ENCODE measurements at regions not wholly inside any gene's neighbourhood (a gene's known extent, or its start where the extent isn't known, plus 50 kb on each side); places are given as distances from the start of the nearest gene placed in this dataset.
"Not testable (repeated sequence)": the region's sequence is repeated elsewhere in the genome, so short reads cannot be mapped to it uniquely, and the experiment has no call there.

DNA sequence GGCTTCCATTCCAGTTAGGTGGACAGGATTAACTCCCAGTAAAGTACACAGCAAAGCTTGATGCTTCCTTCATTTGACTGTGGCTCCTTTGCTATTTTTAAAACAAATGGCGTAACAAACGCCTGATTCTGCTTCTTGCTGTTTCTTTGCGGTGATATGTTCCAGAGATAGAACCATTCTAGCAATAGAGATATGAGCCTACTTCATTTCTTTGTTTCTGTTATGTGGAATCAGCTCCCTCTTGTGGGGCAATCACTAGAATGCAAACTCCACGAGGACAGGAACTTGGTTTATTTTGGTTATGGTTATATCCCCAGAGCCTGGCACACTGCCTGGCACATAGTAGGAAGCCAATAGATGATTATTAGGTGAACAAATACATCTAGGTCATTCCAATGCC is 122.6 kb upstream of the SLC6A11 start:
- Mint-ChIP-seq H3K4me3 (no peak overlapping the region), H3K36me3 (ENCODE audit: low read depth) (no peaks in the 10 kb centered on the region), H3K9me3 (no peaks in the 10 kb centered on the region), H3K27ac (no peak overlapping the region), H3K4me1 (no peaks in the 10 kb centered on the region), H3K27me3 (peaks cover 12% of the 10 kb centered on the region)
- ChIA-PET POLR2A (no interaction called here), CTCF (no interaction called here)
- no peak for DNase-seq

DNA sequence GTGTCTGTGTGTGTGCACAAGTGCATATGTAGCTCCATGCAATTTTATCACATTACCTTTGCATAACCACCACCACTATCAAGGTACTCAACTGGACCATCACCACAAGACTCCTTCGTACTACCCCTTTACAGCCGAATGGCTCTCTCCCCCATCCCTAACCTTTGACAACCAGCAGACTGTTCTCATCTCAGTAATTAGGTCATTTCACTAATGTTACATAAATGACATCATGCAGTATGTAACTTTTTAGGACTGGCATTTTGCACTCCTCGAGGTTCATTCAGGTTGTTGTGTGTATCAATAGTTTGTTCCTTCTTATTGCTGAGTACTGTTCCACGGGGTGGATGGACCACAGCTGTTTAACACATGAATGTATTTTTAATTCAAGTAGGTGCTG is 121.8 kb upstream of the SLC6A11 start:
- no peaks in the 10 kb centered on the region for H3K9me3 Mint-ChIP-seq
- POLR2A ChIA-PET = no interaction called here
- CTCF ChIA-PET = no interaction called here

DNA sequence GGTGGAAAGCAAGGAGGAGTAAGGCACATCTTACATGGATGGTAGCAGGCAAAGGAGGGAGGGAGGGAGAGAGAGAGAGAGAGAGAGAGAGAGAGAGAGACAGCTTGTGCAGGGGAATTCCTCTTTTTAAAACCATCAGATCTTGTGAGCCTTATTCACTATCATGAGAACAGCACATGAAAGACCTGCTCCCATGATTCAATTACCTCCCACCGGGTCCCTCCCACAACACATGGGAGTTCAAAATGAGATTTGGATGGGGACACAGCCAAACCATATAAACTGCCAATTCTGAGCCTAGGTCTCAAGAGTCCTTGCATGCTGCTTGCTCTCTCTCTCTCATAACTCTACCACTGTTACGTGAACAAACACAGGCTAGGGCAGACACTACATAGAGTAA is 120.8 kb upstream of the SLC6A11 start:
- H3K4me1 Mint-ChIP-seq; H3K27ac Mint-ChIP-seq; DNase-seq; H3K9me3 Mint-ChIP-seq; H3K4me3 Mint-ChIP-seq; POLR2A ChIA-PET; H3K36me3 Mint-ChIP-seq (ENCODE audit: low read depth): not testable (repeated sequence)
- CTCF ChIA-PET = interaction anchor here (0.7 kb wide), 1 partner anchor 690 kb away, joined by 3 read pairs; no protein-coding TSS in a partner anchor
- H3K27me3 Mint-ChIP-seq = peaks cover 22% of the 10 kb centered on the region

More for the DNA sequence above, 121.8 kb upstream of the SLC6A11 start:
- Mint-ChIP-seq H3K36me3 (ENCODE audit: low read depth) (no peaks in the 10 kb centered on the region), H3K4me3 (no peak overlapping the region), H3K4me1 (no peaks in the 10 kb centered on the region), H3K27ac (no peak overlapping the region), H3K27me3 (peaks cover 16% of the 10 kb centered on the region)
- DNase-seq = no peak

DNA sequence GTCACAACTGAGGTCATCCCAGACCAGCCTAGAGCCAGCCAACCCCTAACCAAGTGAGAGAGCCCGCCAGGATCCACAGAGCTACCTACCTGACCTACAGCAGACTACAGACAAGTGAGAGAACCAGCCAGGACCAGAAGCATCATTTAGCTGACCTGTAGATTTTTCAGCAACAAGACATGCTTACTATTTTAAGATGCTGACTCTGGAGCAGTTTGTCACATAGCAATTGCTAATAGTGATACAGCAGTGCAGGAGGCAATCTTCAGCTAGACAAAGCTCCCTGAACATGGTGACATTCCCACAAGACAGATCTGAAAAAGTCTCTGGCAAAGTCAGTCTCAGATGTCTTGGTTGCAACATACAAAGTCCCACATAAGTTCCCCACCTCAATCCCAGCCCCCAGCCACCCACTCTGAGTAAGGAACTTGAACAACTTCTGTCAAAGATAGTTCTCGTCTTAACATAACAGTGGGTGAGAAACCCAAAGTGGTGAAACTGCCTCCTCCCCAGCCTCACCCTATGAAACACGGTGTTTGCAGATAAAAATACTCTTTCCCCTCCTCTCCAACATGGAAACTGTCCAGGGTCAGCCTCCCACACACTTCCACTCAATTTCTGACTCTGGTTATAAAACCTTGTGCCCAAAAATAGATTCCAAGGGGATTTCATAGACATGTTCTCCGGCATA is 120.3 kb upstream of the SLC6A11 start:
- Mint-ChIP-seq H3K4me3 (no peak overlapping the region), H3K36me3 (ENCODE audit: low read depth) (no peaks in the 10 kb centered on the region), H3K9me3 (no peaks in the 10 kb centered on the region), H3K27ac (no peak overlapping the region), H3K27me3 (peaks cover 24% of the 10 kb centered on the region), H3K4me1 (no peaks in the 10 kb centered on the region)
- ChIA-PET CTCF (interaction anchor here (0.7 kb wide), 1 partner anchor 691 kb away, joined by 3 read pairs; no protein-coding TSS in a partner anchor), POLR2A (no interaction called here)
- DNase-seq = no peak

DNA sequence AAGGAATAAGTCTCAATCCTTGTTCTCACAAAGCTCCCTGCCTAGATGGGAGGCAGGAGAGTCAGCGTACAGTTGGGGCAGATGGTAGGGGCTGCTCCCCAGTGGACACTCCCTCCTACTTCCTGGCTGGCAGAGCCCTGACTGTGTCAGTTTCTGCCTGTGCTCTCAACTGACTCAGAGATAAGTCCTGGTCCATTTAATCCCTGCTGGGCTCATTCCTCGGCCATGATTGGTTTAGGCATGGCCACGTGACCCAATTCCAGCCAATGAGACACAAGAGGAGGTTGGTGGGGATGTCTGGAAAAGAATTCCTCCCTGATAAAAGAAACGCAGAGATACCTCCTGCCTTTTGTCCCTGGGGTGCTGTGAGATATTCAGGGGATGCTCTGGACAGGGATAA is 118.1 kb upstream of the SLC6A11 start:
- POLR2A ChIA-PET = no interaction called here
- peaks cover 38% of the 10 kb centered on the region for H3K27me3 Mint-ChIP-seq
- no peaks in the 10 kb centered on the region for H3K4me1 Mint-ChIP-seq
- no peak overlapping the region for H3K27ac Mint-ChIP-seq
- CTCF ChIA-PET = no interaction called here
- H3K36me3 Mint-ChIP-seq (ENCODE audit: low read depth) = no peaks in the 10 kb centered on the region
- H3K9me3 Mint-ChIP-seq = no peaks in the 10 kb centered on the region
- no peak for DNase-seq
- no peak overlapping the region for H3K4me3 Mint-ChIP-seq

DNA sequence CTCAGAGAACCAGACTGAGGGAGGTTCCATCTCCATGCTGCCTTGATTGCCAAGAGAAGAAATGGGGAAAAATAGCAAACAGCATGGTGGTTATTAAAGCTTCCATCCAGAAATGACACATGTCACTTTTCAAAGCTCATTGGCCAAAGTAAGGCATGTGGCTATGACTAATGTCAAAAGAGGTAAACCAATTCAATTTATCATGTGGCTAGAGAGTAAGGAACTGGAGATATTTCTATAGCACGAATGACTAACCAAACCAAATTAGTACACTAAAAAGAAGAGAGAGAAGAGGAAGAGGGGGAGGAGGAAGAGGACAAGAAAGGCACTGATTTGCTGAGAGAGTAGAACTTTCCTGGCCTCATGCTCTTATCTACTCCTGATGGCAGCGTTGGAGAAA is 115.2 kb upstream of the SLC6A11 start:
- no peaks in the 10 kb centered on the region for H3K4me1 Mint-ChIP-seq
- peaks cover 55% of the 10 kb centered on the region for H3K27me3 Mint-ChIP-seq
- ChIA-PET POLR2A (no interaction called here), CTCF (no interaction called here)
- DNase-seq = no peak
- H3K27ac Mint-ChIP-seq = no peak overlapping the region
- H3K4me3 Mint-ChIP-seq = no peak overlapping the region
- no peaks in the 10 kb centered on the region for H3K36me3 Mint-ChIP-seq (ENCODE audit: low read depth)
- no peaks in the 10 kb centered on the region for H3K9me3 Mint-ChIP-seq

DNA sequence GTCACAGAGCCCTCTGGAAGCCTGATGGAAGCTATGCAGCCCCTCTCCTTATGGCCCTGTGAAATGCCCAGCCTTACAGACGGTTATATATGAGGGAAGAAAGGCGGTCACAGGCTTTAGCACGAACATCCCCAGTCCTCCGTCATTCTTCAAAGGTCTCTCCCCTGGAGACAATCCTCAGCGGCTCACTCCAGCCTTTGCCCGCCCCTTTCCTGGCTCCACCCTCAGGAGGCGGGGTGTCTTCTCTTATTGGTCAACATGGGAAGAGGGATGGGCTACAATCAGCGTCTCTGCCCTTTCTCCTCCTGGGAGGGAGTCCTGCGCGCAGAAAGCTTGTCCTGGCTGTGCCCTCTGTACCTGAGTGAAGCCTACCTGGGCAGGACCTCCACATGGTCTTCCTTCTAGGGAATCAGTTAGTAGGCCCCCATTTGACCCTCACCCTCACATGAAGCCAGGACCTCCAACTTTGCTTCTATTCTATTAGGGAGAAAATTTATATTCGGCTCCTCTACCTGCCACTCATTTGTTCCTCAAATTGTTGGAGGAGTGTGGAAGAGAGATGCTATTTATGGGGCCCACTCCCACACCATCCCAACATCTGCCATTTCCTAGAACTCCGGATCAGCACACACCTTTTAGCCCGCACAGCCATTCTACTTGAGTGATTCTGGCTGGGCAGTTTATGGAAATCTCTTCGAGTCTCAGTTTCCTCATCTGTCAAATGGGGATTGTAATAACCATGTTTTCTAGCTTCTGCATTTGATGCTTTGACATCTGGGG is 112.9 kb upstream of the SLC6A11 start:
- ChIA-PET POLR2A (no interaction called here), CTCF (no interaction called here)
- Mint-ChIP-seq H3K4me3 (no peak overlapping the region), H3K36me3 (ENCODE audit: low read depth) (no peaks in the 10 kb centered on the region), H3K4me1 (peaks cover 8% of the 10 kb centered on the region), H3K9me3 (no peaks in the 10 kb centered on the region), H3K27me3 (peaks cover 67% of the 10 kb centered on the region), H3K27ac (no peak overlapping the region)
- no peak for DNase-seq

DNA sequence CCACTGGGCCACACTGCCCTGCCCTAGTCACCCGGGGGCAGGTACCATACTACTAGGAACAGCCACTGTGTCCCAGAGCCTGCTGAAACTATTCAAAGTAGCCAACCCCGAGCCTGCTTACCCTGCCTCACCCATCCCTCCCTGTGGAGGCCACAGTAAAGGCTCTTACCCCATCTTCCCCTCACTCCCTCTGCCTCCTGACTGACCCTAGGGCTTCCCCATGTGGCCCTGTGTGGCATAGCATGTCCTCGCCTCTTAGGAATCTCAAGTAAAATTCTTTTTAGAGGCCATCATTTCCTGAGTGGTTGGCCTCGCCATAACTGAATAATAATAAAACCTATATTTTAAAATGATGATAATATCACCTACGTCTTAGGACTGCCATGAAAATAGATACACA is 112.2 kb upstream of the SLC6A11 start:
- DNase-seq = no peak
- Mint-ChIP-seq H3K27ac (no peak overlapping the region), H3K4me1 (peaks cover 8% of the 10 kb centered on the region), H3K36me3 (ENCODE audit: low read depth) (no peaks in the 10 kb centered on the region), H3K27me3 (peaks cover 72% of the 10 kb centered on the region), H3K4me3 (no peak overlapping the region), H3K9me3 (no peaks in the 10 kb centered on the region)
- ChIA-PET POLR2A (no interaction called here), CTCF (no interaction called here)

DNA sequence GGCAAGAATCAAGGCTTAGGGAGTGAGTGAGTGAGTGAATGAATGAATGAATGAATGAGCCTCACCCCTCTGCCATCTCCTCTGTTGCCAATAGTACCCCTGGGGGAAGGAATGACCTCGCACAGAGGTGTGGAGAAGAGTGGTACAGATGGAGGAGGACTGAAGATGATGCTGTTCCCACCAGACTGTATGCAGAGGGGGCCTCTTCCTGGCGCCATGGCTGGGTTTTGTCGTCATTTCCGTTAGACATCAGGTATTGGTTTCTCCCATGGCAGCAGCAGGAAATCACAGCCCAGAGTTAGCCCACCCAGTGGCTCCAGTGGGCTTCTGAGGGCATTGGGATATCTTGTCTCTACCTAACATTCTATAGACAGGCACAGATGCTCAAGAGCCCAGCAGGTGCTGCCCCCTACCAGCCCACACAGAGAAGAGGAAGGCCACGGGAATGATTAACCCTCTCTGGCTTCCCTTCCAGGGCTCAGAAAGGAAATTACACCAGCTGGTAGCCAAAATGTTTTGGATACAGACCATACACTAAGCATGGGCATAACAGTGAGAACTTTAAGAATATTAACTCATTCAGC is 109.8 kb upstream of the SLC6A11 start:
- Mint-ChIP-seq H3K9me3 (no peaks in the 10 kb centered on the region), H3K4me3 (no peak overlapping the region), H3K27me3 (peaks cover 75% of the 10 kb centered on the region), H3K4me1 (peaks cover 8% of the 10 kb centered on the region), H3K27ac (no peak overlapping the region), H3K36me3 (ENCODE audit: low read depth) (no peaks in the 10 kb centered on the region)
- ChIA-PET POLR2A (no interaction called here), CTCF (no interaction called here)
- no peak for DNase-seq

DNA sequence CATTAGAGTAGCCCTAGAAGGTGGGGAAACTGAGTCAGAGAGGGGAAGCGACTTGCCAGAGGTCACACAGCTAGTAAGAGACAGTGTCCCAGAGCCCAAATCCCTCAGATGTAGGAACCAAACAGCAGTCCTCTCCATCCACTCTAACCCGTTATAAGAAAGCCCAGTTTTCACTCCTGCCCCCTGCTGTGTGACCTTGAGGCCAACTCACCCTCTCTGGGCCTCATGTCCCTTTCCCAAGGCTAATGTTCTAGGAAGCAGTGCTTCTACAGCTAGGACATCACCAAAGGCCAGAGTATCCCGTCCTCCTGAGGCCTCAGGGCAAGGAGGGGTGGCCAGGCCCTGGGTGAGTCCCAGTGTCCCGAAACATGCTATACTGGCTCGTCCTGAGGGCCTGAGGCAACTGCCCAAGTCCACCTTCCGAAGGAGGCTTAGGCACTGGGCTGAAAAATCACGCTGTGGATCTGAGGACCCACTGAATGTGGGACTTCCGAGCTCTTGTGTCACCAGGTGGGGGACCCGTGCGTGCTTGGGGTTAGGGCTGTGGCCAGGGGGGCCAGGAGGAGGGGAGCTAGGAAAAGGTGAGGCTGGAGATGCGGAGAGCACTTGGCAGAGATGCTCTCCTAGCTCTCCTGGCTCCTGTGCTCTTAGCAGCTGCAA is 109.2 kb upstream of the SLC6A11 start:
- Mint-ChIP-seq H3K27ac (no peak overlapping the region), H3K4me3 (no peak overlapping the region), H3K36me3 (ENCODE audit: low read depth) (no peaks in the 10 kb centered on the region), H3K27me3 (peaks cover 68% of the 10 kb centered on the region), H3K9me3 (no peaks in the 10 kb centered on the region), H3K4me1 (peaks cover 8% of the 10 kb centered on the region)
- DNase-seq = no peak
- CTCF ChIA-PET = no interaction called here
- POLR2A ChIA-PET = no interaction called here

DNA sequence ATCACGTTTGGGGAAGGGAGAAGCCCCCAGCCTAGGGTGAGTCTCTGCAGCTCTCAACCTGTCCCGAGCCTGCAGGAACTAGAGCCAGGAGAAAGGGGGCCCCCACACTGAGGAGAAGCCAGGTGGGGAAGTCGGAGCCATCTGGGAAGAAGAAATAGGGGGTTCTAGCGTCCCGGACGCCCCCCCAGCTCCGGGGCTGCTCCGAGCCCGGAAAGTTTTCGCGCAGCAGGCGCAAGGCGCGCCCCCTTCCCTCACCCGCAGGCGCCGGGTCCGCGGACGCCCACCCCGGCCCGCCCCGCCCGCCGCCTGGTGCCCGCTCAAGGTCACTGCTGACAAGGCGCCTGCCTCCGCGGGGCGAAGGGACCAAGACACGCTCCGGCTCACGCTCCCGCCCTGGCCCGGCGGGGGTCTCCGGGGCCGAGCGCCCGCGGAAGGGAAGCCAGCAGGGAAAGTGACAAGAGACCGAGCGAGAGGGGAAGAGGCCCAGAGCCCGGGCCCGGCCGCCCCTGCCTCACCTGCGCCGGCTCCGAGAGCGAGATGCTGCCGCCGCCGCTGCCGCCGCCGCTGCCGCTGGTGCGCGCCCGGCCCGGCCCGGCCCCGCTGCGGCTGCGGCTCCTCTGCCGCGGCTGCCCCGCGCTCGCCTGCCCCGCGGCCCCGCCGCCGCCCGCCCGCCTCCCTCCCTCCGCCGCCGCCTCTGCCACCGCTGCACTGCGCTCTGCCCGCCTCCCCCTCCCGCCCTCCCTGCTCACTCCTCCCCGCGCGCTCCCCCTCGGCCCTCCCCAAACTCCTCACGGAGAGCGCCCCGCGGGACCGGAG is 108.4 kb upstream of the SLC6A11 start:
- Mint-ChIP-seq H3K9me3 (no peaks in the 10 kb centered on the region), H3K27ac (no peak overlapping the region), H3K36me3 (ENCODE audit: low read depth) (no peaks in the 10 kb centered on the region), H3K4me3 (no peak overlapping the region), H3K4me1 (peaks cover 8% of the 10 kb centered on the region), H3K27me3 (peaks cover 70% of the 10 kb centered on the region)
- CTCF ChIA-PET = no interaction called here
- DNase-seq = no peak
- POLR2A ChIA-PET = no interaction called here

DNA sequence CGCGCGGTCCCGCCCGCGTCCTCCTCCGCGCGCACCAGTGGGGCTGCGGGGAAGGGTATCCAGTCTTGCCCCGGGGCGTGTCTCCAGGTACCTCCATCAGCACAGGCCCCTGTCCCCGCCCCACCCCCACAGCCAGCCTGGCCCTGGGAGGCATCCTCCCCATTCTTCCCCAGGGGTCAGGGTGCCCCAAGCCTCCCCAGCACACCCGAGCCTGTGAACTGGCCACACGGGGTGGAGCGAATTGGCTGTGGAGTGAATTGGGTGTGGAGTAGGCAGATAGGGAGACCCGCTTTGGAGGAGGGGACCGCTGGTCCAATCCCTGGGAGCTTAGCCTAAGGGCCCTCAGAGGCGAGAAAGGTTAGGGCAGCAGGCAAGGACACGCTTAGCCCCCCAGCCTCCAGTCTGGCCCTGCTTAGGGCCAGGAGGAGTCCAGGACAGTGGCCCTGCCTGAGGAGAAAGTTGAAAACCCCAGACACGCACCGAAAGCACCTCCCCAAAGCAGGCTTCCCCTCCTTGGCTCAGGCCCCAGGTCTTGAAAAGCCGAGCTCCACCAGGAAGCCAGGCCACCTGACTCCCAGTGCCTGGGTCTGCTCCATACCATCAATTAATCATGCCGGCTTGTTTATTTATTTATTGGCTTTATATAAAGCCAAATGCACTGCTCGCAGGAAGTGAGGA is 107.7 kb upstream of the SLC6A11 start:
- Mint-ChIP-seq H3K27me3 (peaks cover 64% of the 10 kb centered on the region), H3K9me3 (no peaks in the 10 kb centered on the region), H3K4me1 (peaks cover 8% of the 10 kb centered on the region), H3K27ac (no peak overlapping the region), H3K4me3 (no peak overlapping the region), H3K36me3 (ENCODE audit: low read depth) (no peaks in the 10 kb centered on the region)
- DNase-seq = no peak
- ChIA-PET POLR2A (no interaction called here), CTCF (no interaction called here)

All from activated CD4-positive, alpha-beta T cell treated with anti-CD3 and anti-CD28 coated beads, Interleukin-2, amount 10 ng/mL, durations not matched to agents 7 days and 5 days (primary cell).